Coronary artery (tissue), 2 donors: ENCODE measurements at regions not wholly inside any gene's neighbourhood (a gene's known extent, or its start where the extent isn't known, plus 50 kb on each side); places are given as distances from the start of the nearest gene placed in this dataset.
A peak's percentile ranks its signal among the peaks of the same experiment; 100 is the strongest.

Experiments used
- DNase-seq: peaks from one replicate; pipeline ENCODE4 v3.0.0-alpha.2; 2017; ENCODE audit warnings: low spot score
- H3K27ac ChIP-seq, 2 donors: fragments of 200-600 bp; sonication (generic); one replicate each; pipeline ENCODE4 v1.5.1; 2016 to 2019
- H3K4me3 ChIP-seq: fragments of 200-600 bp; sonication (generic); 2 replicates; pipeline ENCODE4 v1.5.1; 2016; ENCODE audit warnings: mild to moderate bottlenecking, moderate library complexity
- TF ChIP-seq, protein P1 (sequence below): fragments of 200-600 bp; sonication (generic); IDR thresholded peaks from one replicate; pipeline ENCODE4 v1.5.1; 2019; ENCODE audit warnings: antibody characterized with exemption

GRCh38 chr10:113414543-113414942 lies 138.3 kb upstream of the HABP2 start:
- Histone ChIP-seq H3K4me3 (no peak overlapping the region), H3K27ac (no peak overlapping the region)
- TF ChIP-seq, protein P1, sequence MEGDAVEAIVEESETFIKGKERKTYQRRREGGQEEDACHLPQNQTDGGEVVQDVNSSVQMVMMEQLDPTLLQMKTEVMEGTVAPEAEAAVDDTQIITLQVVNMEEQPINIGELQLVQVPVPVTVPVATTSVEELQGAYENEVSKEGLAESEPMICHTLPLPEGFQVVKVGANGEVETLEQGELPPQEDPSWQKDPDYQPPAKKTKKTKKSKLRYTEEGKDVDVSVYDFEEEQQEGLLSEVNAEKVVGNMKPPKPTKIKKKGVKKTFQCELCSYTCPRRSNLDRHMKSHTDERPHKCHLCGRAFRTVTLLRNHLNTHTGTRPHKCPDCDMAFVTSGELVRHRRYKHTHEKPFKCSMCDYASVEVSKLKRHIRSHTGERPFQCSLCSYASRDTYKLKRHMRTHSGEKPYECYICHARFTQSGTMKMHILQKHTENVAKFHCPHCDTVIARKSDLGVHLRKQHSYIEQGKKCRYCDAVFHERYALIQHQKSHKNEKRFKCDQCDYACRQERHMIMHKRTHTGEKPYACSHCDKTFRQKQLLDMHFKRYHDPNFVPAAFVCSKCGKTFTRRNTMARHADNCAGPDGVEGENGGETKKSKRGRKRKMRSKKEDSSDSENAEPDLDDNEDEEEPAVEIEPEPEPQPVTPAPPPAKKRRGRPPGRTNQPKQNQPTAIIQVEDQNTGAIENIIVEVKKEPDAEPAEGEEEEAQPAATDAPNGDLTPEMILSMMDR = no peak
- no peak for DNase-seq

- Histone ChIP-seq H3K4me3 (no peak overlapping the region), H3K27ac (no peak overlapping the region)
- TF ChIP-seq, protein P1 = no peak
- no peak for DNase-seq
These were observed 137.6 kb upstream of the HABP2 start for GRCh38 chr10:113415246-113415645.

DNA sequence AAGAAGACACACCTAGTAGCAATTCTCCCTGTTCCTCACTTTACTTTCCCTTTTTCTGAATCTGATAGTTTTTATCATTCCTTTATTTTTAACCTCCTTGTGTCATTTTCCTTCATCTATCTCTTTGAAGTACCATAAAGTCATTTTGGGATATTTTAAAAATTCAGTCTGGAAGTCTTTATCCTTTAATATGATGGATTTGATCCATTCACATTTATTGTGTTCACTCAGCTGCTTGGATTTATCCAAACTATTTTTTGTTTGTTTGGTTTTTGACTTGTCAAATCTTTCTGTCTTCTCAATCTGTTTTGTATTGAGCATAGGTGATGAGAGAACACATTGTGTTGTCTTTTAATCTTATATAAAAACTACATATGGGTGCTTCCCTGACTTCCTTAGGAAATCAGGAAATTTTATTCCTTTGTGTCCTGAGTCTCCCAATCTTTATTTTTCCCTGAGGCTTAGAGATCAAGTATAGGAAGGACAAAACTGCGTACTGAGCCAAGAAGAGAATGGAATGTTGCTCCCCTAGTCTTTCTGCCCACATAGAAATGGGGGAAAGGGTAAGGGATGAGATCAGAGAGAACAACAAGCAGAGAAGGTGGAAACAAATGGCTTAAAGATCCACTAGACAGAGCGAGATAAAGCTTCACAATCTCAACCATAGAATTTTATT lies 132.7 kb upstream of the HABP2 start:
- no peak for DNase-seq
- TF ChIP-seq, protein P1 = no peak
- H3K4me3 ChIP-seq = no peak overlapping the region
- no peak overlapping the region for H3K27ac ChIP-seq

DNA sequence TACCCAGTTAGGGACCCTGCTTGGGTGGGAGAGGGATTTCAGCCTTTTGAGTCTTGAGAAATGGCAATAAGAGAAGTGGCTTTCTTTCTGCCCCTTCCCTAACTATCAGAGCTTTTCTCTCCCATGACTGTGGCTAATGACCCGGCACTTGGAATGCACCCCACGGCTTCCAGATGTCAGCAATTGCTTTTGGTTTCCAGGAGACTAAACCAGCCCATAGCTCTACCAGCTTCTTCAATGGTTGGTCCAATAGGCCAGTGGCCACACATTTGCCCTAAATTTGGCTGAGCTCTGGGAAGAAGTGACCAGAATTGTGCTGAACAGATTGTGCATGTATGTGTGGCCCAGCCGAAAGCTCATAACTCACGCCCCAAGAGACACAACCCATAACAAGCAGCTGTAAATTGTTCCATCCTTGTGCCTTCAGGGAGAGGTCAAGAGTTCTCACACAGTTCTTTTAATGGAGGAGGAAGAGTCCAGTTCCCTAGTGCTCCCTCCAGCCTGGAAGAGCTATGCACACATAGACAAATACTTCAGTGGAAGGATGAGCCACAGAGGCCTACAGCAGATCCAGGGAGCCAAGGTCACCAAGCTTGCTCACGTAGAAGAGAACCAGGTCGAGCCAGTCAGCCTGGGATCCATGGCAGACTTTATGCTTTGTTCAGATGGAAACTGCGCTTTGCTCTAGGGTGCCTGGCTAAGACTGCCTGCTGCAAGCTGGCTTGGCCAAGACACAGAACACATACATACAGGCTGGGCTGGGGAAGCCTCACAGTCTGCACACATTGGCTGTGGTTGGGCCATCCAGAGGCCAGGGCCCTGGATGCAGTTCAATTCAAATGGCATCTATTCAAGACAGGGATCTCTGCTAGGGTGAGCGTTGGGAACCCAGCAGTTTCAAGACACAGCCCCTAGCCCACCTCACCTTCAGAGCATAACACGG lies 131.8 kb upstream of the HABP2 start:
- TF ChIP-seq, protein P1 = no peak
- Histone ChIP-seq H3K27ac (no peak overlapping the region), H3K4me3 (no peak overlapping the region)
- DNase-seq = no peak

DNA sequence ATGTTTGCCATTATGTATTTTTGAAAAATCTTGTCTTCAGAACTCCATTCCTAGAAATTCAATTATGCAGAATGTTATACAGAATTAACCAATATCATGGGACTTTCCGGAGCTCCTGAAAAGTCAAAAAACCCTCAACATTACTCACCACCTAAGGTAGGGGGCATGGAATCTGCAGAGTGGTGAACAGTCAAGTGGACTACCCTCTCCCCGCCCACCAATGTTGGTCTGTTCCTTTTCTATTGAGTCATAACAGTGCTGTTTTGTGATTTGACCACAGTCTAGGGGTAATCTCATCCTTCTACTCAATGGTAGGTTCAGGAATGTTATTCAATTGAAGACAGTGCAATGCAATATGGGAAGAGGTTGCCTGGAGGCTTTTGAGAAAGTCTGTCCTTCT lies 130.5 kb upstream of the HABP2 start:
- Histone ChIP-seq H3K4me3 (no peak overlapping the region), H3K27ac (no peak overlapping the region)
- DNase-seq = no peak
- TF ChIP-seq, protein P1 = no peak

DNA sequence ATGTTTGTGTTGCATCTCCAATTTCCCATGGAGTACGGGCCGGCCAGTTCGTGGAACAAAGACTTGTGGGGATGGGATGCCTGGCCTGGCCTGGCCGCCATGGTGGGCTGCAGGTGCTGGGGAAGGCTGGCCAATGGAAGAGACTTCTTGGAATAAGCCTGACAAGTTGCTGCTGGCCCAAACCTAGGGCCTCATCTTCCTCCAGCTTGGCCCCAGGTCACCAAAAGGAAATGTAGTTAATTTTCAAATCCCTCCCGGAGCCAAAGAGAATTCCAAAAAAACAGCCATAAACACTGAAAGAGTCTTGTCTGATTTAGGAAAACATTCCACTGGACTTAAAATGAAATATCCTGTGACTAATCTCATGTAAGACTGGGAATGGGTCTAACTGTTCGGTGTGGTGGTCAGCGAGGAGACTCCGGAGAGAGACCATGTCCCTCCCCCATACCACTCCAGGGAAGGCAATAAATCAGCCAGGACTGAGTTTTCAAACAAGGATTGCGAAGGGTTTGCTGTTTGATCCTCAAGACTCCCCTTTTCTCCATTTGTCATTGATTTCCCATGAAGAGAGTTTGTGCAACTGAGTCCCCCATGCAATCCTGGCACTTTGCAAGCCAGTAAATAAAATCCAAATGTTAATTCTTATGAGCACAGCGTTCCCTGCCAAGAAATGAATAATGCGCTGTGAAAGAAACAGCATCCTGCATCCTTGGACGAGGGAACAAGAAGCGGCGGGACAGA lies 128.7 kb upstream of the HABP2 start:
- DNase-seq = no peak
- TF ChIP-seq, protein P1 = no peak
- no peak overlapping the region for H3K4me3 ChIP-seq
- H3K27ac ChIP-seq = peak overlapping the region in 1 of 2 donors; percentile 48
